ENCODE measurements at regions not wholly inside any gene's neighbourhood (a gene's known extent, or its start where the extent isn't known, plus 50 kb on each side); places are given as distances from the start of the nearest gene placed in this dataset.

DNA sequence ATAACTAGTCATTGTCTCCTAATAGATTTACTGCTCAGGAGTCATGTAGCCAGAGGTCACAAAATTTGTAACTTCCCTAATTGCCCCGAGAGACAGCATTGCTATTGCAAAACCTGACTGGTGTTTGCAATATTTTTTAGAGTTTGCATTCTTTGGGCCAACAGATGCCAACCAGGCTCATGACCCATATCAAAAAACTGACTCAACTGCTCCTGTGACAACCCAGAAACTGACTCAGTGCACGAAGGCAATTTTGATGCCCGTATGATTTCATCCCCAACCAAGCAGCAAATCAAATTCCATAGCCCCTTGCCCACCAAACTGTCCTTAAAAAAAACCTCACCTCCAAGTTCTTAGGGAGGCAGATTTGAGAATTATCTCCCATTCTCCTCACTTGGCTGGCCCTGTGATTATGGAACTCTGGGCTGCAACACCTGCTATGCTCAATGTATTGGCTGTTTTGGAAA lies 951.3 kb downstream of the TSN start:
- TF ChIP-seq CTCF (IDR thresholded peaks at IDR 0.05; ENCODE audit: insufficient read depth, low read length) (no peak), POLR2AphosphoS5 (IDR thresholded peaks at IDR 0.05; ENCODE audit: low read depth) (no peak), GABPA (IDR thresholded peaks at IDR 0.05; ENCODE audit: low read depth) (no peak), SPI1 (IDR thresholded peaks at IDR 0.05; ENCODE audit: borderline replicate concordance, low read depth) (no peak)

Data from HL-60 (cell line).